ENCODE measurements at regions not wholly inside any gene's neighbourhood (a gene's known extent, or its start where the extent isn't known, plus 50 kb on each side); places are given as distances from the start of the nearest gene placed in this dataset.

DNA sequence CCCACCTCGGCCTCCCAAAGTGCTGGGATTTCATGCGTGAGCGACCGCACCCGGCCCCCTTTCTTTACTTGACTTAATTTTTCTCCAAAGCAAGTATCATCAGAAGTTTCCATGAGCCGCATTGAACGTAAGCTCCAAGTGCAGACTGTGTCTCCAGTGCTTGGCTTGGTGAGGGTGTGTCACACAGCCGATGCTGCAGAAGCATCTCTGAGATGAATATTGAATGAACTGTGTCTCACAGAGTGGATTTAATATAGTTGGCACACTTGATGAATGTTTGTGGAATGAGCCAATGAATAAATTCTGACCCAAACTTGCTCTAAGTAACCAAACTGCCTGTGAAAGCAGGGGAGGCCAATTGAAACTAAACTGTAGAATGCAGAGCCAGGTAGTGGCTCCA is 159.4 kb upstream of the KBTBD8 start:
- Histone ChIP-seq H3K36me3 (ENCODE audit: control insufficient read depth, insufficient read depth, low read length) (no peaks in the 10 kb centered on the region), H3K27ac (ENCODE audit: extremely low read depth, low read depth, low read length) (no peak overlapping the region), H3K4me3 (no peak overlapping the region), H4K20me1 (replicated peaks; ENCODE audit: control insufficient read depth, insufficient read depth, low read length) (no peaks in the 10 kb centered on the region), H3K9ac (ENCODE audit: insufficient read depth in 1 of 2, low read depth in 2 of 2, low read length in 2 of 2) (no peak overlapping the region), H2AFZ (ENCODE audit: low read depth, low read length) (no peak overlapping the region), H3K9me1 (ENCODE audit: control insufficient read depth, insufficient read depth, low read length) (no peaks in the 10 kb centered on the region), H3K9me3 (replicated peaks; ENCODE audit: control insufficient read depth, insufficient read depth, low read depth, low read length) (no peaks in the 10 kb centered on the region), H3K4me1 (replicated peaks in 1 of 2; ENCODE audit: control insufficient read depth in 2 of 2, insufficient read depth in 2 of 2, low read length in 2 of 2) (no peaks in the 10 kb centered on the region; a peak in 1 of 5 replicates), H3K79me2 (ENCODE audit: control insufficient read depth, insufficient read depth, low read length) (no peaks in the 10 kb centered on the region), H3K27me3 (ENCODE audit: control insufficient read depth in 2 of 2, insufficient read depth in 2 of 2, low read length in 2 of 2) (no peaks in the 10 kb centered on the region), H3K4me2 (ENCODE audit: insufficient read depth, low read length) (no peak overlapping the region)
- ChIA-PET CTCF (ENCODE audit: low intra/inter-chr PET ratio) (no interaction called here), POLR2A (no interaction called here)
- BruUV-seq (replicated peaks) = no TSS peak
- in situ Hi-C loops (cut with MboI) = no loop called here
- FAIRE-seq (no peak), DNase-seq (ENCODE audit: extremely low read depth in 1 of 4, low spot score in 3 of 4) (no peak), ATAC-seq (no peak)
- no peak for TF ChIP-seq NR3C1 (CRISPR knock-in tag; IDR thresholded peaks at IDR 0.05)
- TF ChIP-seq MEF2D (tag; conservative IDR thresholded peaks at IDR 0.05; ENCODE audit: low read depth) = no peak
- TF ChIP-seq SAFB (IDR thresholded peaks at IDR 0.05; ENCODE audit: borderline replicate concordance, low read depth, low read length) = no peak
- TF ChIP-seq NUFIP1 (IDR thresholded peaks at IDR 0.05; ENCODE audit: partially characterized antibody) = no peak
- TF ChIP-seq ZNF232 (CRISPR knock-in tag; IDR thresholded peaks at IDR 0.05) = no peak
- TF ChIP-seq E2F3 (CRISPR knock-in tag; IDR thresholded peaks at IDR 0.05) = no peak
- no peak for TF ChIP-seq ZNF140 (CRISPR knock-in tag; IDR thresholded peaks at IDR 0.05)
- intact Hi-C loops (cut with micrococcal nuclease) = no loop called here
- 0% methylated on average over 5 of the region's 8 CpGs for WGBS (ENCODE audit: insufficient coverage, low coverage, missing lambda C conversion rate)

GRCh38 chr3:66839508-66839907 is 158.6 kb upstream of the KBTBD8 start:
- no peak overlapping the region for H3K9ac ChIP-seq (ENCODE audit: insufficient read depth in 1 of 2, low read depth in 2 of 2, low read length in 2 of 2)
- no peak overlapping the region for H3K4me3 ChIP-seq
- H3K9me1 ChIP-seq (ENCODE audit: control insufficient read depth, insufficient read depth, low read length) = no peaks in the 10 kb centered on the region
- no peaks in the 10 kb centered on the region for H3K9me3 ChIP-seq (replicated peaks; ENCODE audit: control insufficient read depth, insufficient read depth, low read depth, low read length)
- H3K27me3 ChIP-seq (ENCODE audit: control insufficient read depth in 2 of 2, insufficient read depth in 2 of 2, low read length in 2 of 2) = no peaks in the 10 kb centered on the region
- ChIA-PET POLR2A (no interaction called here), CTCF (ENCODE audit: low intra/inter-chr PET ratio) (no interaction called here)
- FAIRE-seq (no peak), ATAC-seq (no peak), DNase-seq (ENCODE audit: extremely low read depth in 1 of 4, low spot score in 3 of 4) (no peak)
- no peaks in the 10 kb centered on the region for H3K79me2 ChIP-seq (ENCODE audit: control insufficient read depth, insufficient read depth, low read length)
- no peak overlapping the region for H2AFZ ChIP-seq (ENCODE audit: low read depth, low read length)
- 2% methylated on average over 6 of the region's 6 CpGs for WGBS (ENCODE audit: insufficient coverage, low coverage, missing lambda C conversion rate)
- no peaks in the 10 kb centered on the region; a peak in 1 of 5 replicates for H3K4me1 ChIP-seq (replicated peaks in 1 of 2; ENCODE audit: control insufficient read depth in 2 of 2, insufficient read depth in 2 of 2, low read length in 2 of 2)
- in situ Hi-C loops (cut with MboI) = no loop called here
- H4K20me1 ChIP-seq (replicated peaks; ENCODE audit: control insufficient read depth, insufficient read depth, low read length) = no peaks in the 10 kb centered on the region
- intact Hi-C loops (cut with micrococcal nuclease) = no loop called here
- H3K27ac ChIP-seq (ENCODE audit: extremely low read depth, low read depth, low read length) = no peak overlapping the region
- BruUV-seq (replicated peaks) = no TSS peak
- H3K36me3 ChIP-seq (ENCODE audit: control insufficient read depth, insufficient read depth, low read length) = no peaks in the 10 kb centered on the region
- H3K4me2 ChIP-seq (ENCODE audit: insufficient read depth, low read length) = no peak overlapping the region
- TF ChIP-seq, protein P1, sequence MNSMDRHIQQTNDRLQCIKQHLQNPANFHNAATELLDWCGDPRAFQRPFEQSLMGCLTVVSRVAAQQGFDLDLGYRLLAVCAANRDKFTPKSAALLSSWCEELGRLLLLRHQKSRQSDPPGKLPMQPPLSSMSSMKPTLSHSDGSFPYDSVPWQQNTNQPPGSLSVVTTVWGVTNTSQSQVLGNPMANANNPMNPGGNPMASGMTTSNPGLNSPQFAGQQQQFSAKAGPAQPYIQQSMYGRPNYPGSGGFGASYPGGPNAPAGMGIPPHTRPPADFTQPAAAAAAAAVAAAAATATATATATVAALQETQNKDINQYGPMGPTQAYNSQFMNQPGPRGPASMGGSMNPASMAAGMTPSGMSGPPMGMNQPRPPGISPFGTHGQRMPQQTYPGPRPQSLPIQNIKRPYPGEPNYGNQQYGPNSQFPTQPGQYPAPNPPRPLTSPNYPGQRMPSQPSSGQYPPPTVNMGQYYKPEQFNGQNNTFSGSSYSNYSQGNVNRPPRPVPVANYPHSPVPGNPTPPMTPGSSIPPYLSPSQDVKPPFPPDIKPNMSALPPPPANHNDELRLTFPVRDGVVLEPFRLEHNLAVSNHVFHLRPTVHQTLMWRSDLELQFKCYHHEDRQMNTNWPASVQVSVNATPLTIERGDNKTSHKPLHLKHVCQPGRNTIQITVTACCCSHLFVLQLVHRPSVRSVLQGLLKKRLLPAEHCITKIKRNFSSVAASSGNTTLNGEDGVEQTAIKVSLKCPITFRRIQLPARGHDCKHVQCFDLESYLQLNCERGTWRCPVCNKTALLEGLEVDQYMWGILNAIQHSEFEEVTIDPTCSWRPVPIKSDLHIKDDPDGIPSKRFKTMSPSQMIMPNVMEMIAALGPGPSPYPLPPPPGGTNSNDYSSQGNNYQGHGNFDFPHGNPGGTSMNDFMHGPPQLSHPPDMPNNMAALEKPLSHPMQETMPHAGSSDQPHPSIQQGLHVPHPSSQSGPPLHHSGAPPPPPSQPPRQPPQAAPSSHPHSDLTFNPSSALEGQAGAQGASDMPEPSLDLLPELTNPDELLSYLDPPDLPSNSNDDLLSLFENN (IDR thresholded peaks at IDR 0.05; ENCODE audit: low read depth in 2 of 2, low read length in 2 of 2) = no peak
- TF ChIP-seq IRF1 (CRISPR knock-in tag; IDR thresholded peaks at IDR 0.05; ENCODE audit: borderline replicate concordance) (no peak), MIER1 (IDR thresholded peaks at IDR 0.05; ENCODE audit: low read depth) (no peak), SOX6 (IDR thresholded peaks at IDR 0.05) (no peak), ZNF717 (CRISPR knock-in tag; IDR thresholded peaks at IDR 0.05) (no peak), PRMT5 (CRISPR knock-in tag; IDR thresholded peaks at IDR 0.05) (no peak), ZNF584 (CRISPR knock-in tag; IDR thresholded peaks at IDR 0.05; ENCODE audit: low read depth) (no peak)
